ENCODE measurements at regions not wholly inside any gene's neighbourhood (a gene's known extent, or its start where the extent isn't known, plus 50 kb on each side); places are given as distances from the start of the nearest gene placed in this dataset.
A peak's percentile ranks its signal among the peaks of the same experiment; 100 is the strongest.

DNA sequence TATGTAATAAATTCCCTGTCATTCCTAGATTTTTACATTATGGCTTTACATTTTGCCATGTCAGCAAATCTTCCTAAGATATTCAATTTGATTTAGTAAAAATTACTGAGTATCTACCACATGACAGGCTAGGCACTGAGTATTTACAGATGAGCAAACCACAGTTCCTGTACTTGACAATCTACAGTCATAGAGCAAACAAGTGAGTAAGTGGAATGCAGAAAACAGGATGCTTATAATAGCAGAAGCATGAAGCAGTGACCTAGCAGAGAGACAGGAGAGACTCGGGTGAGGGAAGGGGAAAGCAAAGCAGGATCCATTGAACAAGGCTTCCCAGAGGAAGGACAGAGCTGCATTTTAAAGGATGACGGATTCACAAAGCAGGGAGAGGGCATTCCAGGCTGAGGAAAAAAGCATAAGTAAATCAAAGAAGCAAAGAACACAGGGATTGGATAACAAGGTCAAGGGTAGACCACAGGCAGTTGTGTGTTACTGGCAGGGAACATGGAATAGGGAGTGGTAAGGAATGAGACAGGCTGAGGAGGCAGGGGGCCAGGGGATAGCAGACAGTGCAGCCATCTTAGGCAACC is 124.7 kb upstream of the C1QTNF7 start:
- peak; percentile 45 for DNase-seq (ENCODE audit: low read depth)
- TF ChIP-seq EZH2 (IDR thresholded peaks at IDR 0.05; ENCODE audit: insufficient read depth, low read length): no peak
- TF ChIP-seq CTCF (IDR thresholded peaks at IDR 0.05; ENCODE audit: insufficient read depth, low read depth, low read length): no peak
- no peak overlapping the region for H3K9ac ChIP-seq (ENCODE audit: low read length)
- peak overlapping the region; percentile 20 for H2AFZ ChIP-seq (ENCODE audit: low read depth, low read length)
- H3K27ac Mint-ChIP-seq (ENCODE audit: unreplicated experiment): peak overlapping the region; percentile 91
- peak; percentile 98 for FAIRE-seq
- no peaks in the 10 kb centered on the region for H3K79me2 ChIP-seq (ENCODE audit: insufficient read depth, low read length)
- H3K4me2 ChIP-seq (ENCODE audit: low read length): peak overlapping the region; percentile 57
- no peaks in the 10 kb centered on the region for H3K27me3 ChIP-seq (ENCODE audit: insufficient read depth, low read length)
- no peaks in the 10 kb centered on the region for H3K36me3 Mint-ChIP-seq (ENCODE audit: low read depth, unreplicated experiment)
- peaks cover 5% of the 10 kb centered on the region for H3K27me3 Mint-ChIP-seq (ENCODE audit: low read depth, unreplicated experiment)
- peaks cover 22% of the 10 kb centered on the region for H3K4me1 Mint-ChIP-seq (ENCODE audit: low read depth, unreplicated experiment)
- H3K27ac ChIP-seq (ENCODE audit: low read depth, low read length): peak overlapping the region; percentile 46
- H3K4me1 ChIP-seq (ENCODE audit: insufficient read depth, low read length): peaks cover 9% of the 10 kb centered on the region
- H3K9me3 Mint-ChIP-seq (ENCODE audit: unreplicated experiment): no peaks in the 10 kb centered on the region
- H3K9me3 ChIP-seq (ENCODE audit: insufficient read depth, low read depth, low read length): no peaks in the 10 kb centered on the region
- no peaks in the 10 kb centered on the region for H4K20me1 ChIP-seq (ENCODE audit: insufficient read depth, low read length)
- H3K4me3 Mint-ChIP-seq (ENCODE audit: unreplicated experiment): no peak overlapping the region
- H3K4me3 ChIP-seq (ENCODE audit: insufficient read depth, low read depth, low read length): no peak overlapping the region
- no peaks in the 10 kb centered on the region for H3K36me3 ChIP-seq (ENCODE audit: insufficient read depth, low read length)

DNA sequence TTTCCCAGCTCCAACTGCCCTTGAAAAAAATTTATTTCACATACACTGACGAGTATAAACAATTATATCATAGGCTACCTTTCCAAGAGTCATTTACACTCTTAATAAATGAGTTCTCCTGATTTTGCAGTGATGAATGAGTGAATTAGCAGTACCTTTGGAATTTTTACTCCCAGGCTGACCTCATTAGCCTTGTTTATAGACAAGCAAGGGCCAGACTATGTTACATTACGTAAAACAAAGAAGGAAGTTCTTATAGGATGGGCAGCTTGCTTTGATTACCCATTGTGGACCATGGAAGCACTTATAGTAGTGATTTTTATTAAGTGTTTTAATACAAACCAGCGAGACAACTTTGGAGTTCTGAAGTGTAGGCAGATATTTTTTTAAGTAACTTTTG is 112.9 kb upstream of the C1QTNF7 start:
- Histone ChIP-seq H3K36me3 (ENCODE audit: insufficient read depth, low read length) (no peaks in the 10 kb centered on the region), H4K20me1 (ENCODE audit: insufficient read depth, low read length) (no peaks in the 10 kb centered on the region), H3K27ac (ENCODE audit: low read depth, low read length) (no peak overlapping the region), H3K9ac (ENCODE audit: low read length) (no peak overlapping the region), H2AFZ (ENCODE audit: low read depth, low read length) (no peak overlapping the region), H3K27me3 (ENCODE audit: insufficient read depth, low read length) (no peaks in the 10 kb centered on the region), H3K4me1 (ENCODE audit: insufficient read depth, low read length) (no peaks in the 10 kb centered on the region), H3K9me3 (ENCODE audit: insufficient read depth, low read depth, low read length) (no peaks in the 10 kb centered on the region), H3K79me2 (ENCODE audit: insufficient read depth, low read length) (no peaks in the 10 kb centered on the region), H3K4me2 (ENCODE audit: low read length) (no peak overlapping the region), H3K4me3 (ENCODE audit: insufficient read depth, low read depth, low read length) (no peak overlapping the region)
- Mint-ChIP-seq H3K4me1 (ENCODE audit: low read depth, unreplicated experiment) (peaks cover 6% of the 10 kb centered on the region), H3K4me3 (ENCODE audit: unreplicated experiment) (no peak overlapping the region), H3K9me3 (ENCODE audit: unreplicated experiment) (peaks cover 5% of the 10 kb centered on the region), H3K36me3 (ENCODE audit: low read depth, unreplicated experiment) (no peaks in the 10 kb centered on the region), H3K27me3 (ENCODE audit: low read depth, unreplicated experiment) (no peaks in the 10 kb centered on the region), H3K27ac (ENCODE audit: unreplicated experiment) (no peak overlapping the region)
- FAIRE-seq: no peak
- peak; percentile 18 for DNase-seq (ENCODE audit: low read depth)
- TF ChIP-seq EZH2 (IDR thresholded peaks at IDR 0.05; ENCODE audit: insufficient read depth, low read length) (no peak), CTCF (IDR thresholded peaks at IDR 0.05; ENCODE audit: insufficient read depth, low read depth, low read length) (no peak)

- peaks cover 6% of the 10 kb centered on the region for H3K4me1 Mint-ChIP-seq (ENCODE audit: low read depth, unreplicated experiment)
- Histone ChIP-seq H3K9me3 (ENCODE audit: insufficient read depth, low read depth, low read length) (no peaks in the 10 kb centered on the region), H3K9ac (ENCODE audit: low read length) (no peak overlapping the region), H3K36me3 (ENCODE audit: insufficient read depth, low read length) (no peaks in the 10 kb centered on the region), H3K4me2 (ENCODE audit: low read length) (no peak overlapping the region), H3K27me3 (ENCODE audit: insufficient read depth, low read length) (no peaks in the 10 kb centered on the region), H3K27ac (ENCODE audit: low read depth, low read length) (no peak overlapping the region), H4K20me1 (ENCODE audit: insufficient read depth, low read length) (no peaks in the 10 kb centered on the region), H2AFZ (ENCODE audit: low read depth, low read length) (no peak overlapping the region), H3K4me1 (ENCODE audit: insufficient read depth, low read length) (no peaks in the 10 kb centered on the region), H3K79me2 (ENCODE audit: insufficient read depth, low read length) (no peaks in the 10 kb centered on the region), H3K4me3 (ENCODE audit: insufficient read depth, low read depth, low read length) (no peak overlapping the region)
- H3K9me3 Mint-ChIP-seq (ENCODE audit: unreplicated experiment): no peaks in the 10 kb centered on the region
- TF ChIP-seq EZH2 (IDR thresholded peaks at IDR 0.05; ENCODE audit: insufficient read depth, low read length) (no peak), CTCF (IDR thresholded peaks at IDR 0.05; ENCODE audit: insufficient read depth, low read depth, low read length) (no peak)
- no peak overlapping the region for H3K27ac Mint-ChIP-seq (ENCODE audit: unreplicated experiment)
- no peaks in the 10 kb centered on the region for H3K36me3 Mint-ChIP-seq (ENCODE audit: low read depth, unreplicated experiment)
- DNase-seq (ENCODE audit: low read depth) (no peak), FAIRE-seq (peak; percentile 52)
- H3K4me3 Mint-ChIP-seq (ENCODE audit: unreplicated experiment): no peak overlapping the region
- peaks cover 1% of the 10 kb centered on the region for H3K27me3 Mint-ChIP-seq (ENCODE audit: low read depth, unreplicated experiment)
Observed at GRCh38 chr4:15317246-15317645, 110.6 kb upstream of the C1QTNF7 start.

Measured in astrocyte (in vitro differentiated cells and primary cell).